DND-41 (cell line): ENCODE measurements at regions not wholly inside any gene's neighbourhood (a gene's known extent, or its start where the extent isn't known, plus 50 kb on each side); places are given as distances from the start of the nearest gene placed in this dataset.

Experiments used
- CTCF ChIP-seq: IDR thresholded peaks from 2 replicates; pipeline ENCODE4 v1.5.1; 2012; ENCODE audit warnings: borderline replicate concordance, low read length, moderate library complexity, mild to moderate bottlenecking; ENCODE audit not compliant: poor library complexity, severe bottlenecking; ENCODE audit errors: extremely low read depth
- EZH2 ChIP-seq: IDR thresholded peaks from 3 replicates; pipeline ENCODE4 v1.6.1; 2012; ENCODE audit warnings: borderline replicate concordance, low read depth, mild to moderate bottlenecking, moderate library complexity, low read length, inconsistent platforms; ENCODE audit not compliant: severe bottlenecking

DNA sequence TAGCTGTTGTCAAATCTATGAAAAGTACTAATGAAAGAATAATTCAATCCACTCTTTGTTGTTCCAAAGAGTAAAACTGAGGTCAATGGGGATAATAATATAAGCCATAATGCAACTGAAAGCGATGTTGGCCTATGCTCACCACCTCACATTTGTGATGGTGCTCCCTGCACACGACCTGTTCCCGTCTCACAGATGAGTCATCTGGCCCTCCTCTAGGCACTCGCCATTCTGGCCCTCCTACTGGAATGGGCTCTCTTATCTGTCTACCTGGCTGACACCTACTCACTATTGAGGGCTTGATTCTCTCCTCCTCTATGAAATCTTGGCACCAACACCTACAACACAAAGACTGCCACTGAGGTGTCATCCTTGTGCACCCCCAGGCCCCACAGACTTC lies 585.9 kb upstream of the ID2 start:
- TF ChIP-seq EZH2 (no peak), CTCF (no peak)
